SK-N-SH treated with all-trans-retinoic acid at 6 μM for 48 hours (cell line): ENCODE measurements at regions not wholly inside any gene's neighbourhood (a gene's known extent, or its start where the extent isn't known, plus 50 kb on each side); places are given as distances from the start of the nearest gene placed in this dataset.

Experiments used
- ATAC-seq: fragments of 200-7000 bp; cut with Tn5 transposase; 3 replicates; pipeline ENCODE4 v1.9.1; 2020; ENCODE audit warnings: mild to moderate bottlenecking, moderate library complexity
- ARNTL ChIP-seq: fragments of 450-650 bp; formaldehyde crosslinking; IDR thresholded peaks from 2 replicates; pipeline ENCODE4 v1.5.0; 2020; ENCODE audit warnings: low read depth, mild to moderate bottlenecking, moderate library complexity, borderline replicate concordance
- BACH2 ChIP-seq: fragments of 250-450 bp; sonication (Bioruptor Pico); IDR thresholded peaks from 2 replicates; pipeline ENCODE4 v1.9.0; 2021; ENCODE audit warnings: mild to moderate bottlenecking, borderline replicate concordance
- CREB5 ChIP-seq: fragments of 250-450 bp; sonication (Bioruptor Pico); IDR thresholded peaks from 2 replicates; pipeline ENCODE4 v1.5.1; 2020; ENCODE audit warnings: low read depth, mild to moderate bottlenecking, moderate library complexity
- CSRNP3 ChIP-seq: fragments of 250-450 bp; sonication (Bioruptor Pico); IDR thresholded peaks from 2 replicates; pipeline ENCODE4 v1.5.1; 2021; ENCODE audit warnings: mild to moderate bottlenecking, moderate library complexity
- GLIS3 ChIP-seq: fragments of 250-450 bp; sonication (Bioruptor Pico); IDR thresholded peaks from 2 replicates; pipeline ENCODE4 v1.5.0; 2020; ENCODE audit warnings: mild to moderate bottlenecking, moderate library complexity
- ISL1 ChIP-seq: fragments of 250-450 bp; sonication (Bioruptor Pico); IDR thresholded peaks from 2 replicates; pipeline ENCODE4 v2.1.2; 2022; ENCODE audit warnings: mild to moderate bottlenecking, moderate library complexity
- OSR1 ChIP-seq: fragments of 250-450 bp; sonication (Bioruptor Pico); IDR thresholded peaks from 2 replicates; pipeline ENCODE4 v1.8.0; 2022; ENCODE audit warnings: moderate library complexity, mild to moderate bottlenecking, inconsistent platforms
- PATZ1 ChIP-seq: fragments of 250-450 bp; sonication (Bioruptor Pico); IDR thresholded peaks from 2 replicates; pipeline ENCODE4 v1.8.0; 2020; ENCODE audit warnings: mild to moderate bottlenecking, moderate library complexity, borderline replicate concordance
- PPARA ChIP-seq: fragments of 250-450 bp; sonication (Bioruptor Pico); IDR thresholded peaks from 2 replicates; pipeline ENCODE4 v1.5.0; 2020; ENCODE audit warnings: mild to moderate bottlenecking, borderline replicate concordance
- RARB ChIP-seq: fragments of 250-450 bp; sonication (Bioruptor Pico); IDR thresholded peaks from 2 replicates; pipeline ENCODE4 v1.8.0; 2021; ENCODE audit warnings: mild to moderate bottlenecking, moderate library complexity
- SNAI2 ChIP-seq: fragments of 250-450 bp; sonication (Bioruptor Pico); IDR thresholded peaks from 2 replicates; pipeline ENCODE4 v1.5.0; 2020; ENCODE audit warnings: mild to moderate bottlenecking, moderate library complexity
- TOX ChIP-seq: fragments of 250-450 bp; sonication (Bioruptor Pico); IDR thresholded peaks from 2 replicates; pipeline ENCODE4 v1.8.0; 2021; ENCODE audit warnings: mild to moderate bottlenecking, moderate library complexity, borderline replicate concordance
- TSHZ2 ChIP-seq: fragments of 250-450 bp; sonication (Bioruptor Pico); IDR thresholded peaks from 2 replicates; pipeline ENCODE4 v1.5.0; 2020; ENCODE audit warnings: mild to moderate bottlenecking, moderate library complexity
- ZC3H10 ChIP-seq: fragments of 250-450 bp; sonication (Bioruptor Pico); IDR thresholded peaks from 2 replicates; pipeline ENCODE4 v1.5.1; 2021; ENCODE audit warnings: mild to moderate bottlenecking, moderate library complexity
- ZFP30 ChIP-seq: fragments of 450-650 bp; formaldehyde crosslinking; IDR thresholded peaks from 2 replicates; pipeline ENCODE4 v1.5.0; 2022; ENCODE audit warnings: mild to moderate bottlenecking, moderate library complexity
- ZNF565 ChIP-seq: fragments of 450-650 bp; formaldehyde crosslinking; conservative IDR thresholded peaks from 2 replicates; pipeline ENCODE4 v1.5.0; 2020; ENCODE audit warnings: low read depth, mild to moderate bottlenecking, moderate library complexity
- ZNF70 ChIP-seq: fragments of 450-650 bp; formaldehyde crosslinking; IDR thresholded peaks from 2 replicates; pipeline ENCODE4 v1.5.0; 2020; ENCODE audit warnings: mild to moderate bottlenecking, moderate library complexity
- ZNF8 ChIP-seq: fragments of 450-650 bp; formaldehyde crosslinking; IDR thresholded peaks from 2 replicates; pipeline ENCODE4 v1.5.0; 2020; ENCODE audit warnings: mild to moderate bottlenecking, moderate library complexity

GRCh38 chr10:35910234-35910633, 268.1 kb upstream of the FZD8 start:
- ATAC-seq: peak; percentile 42; the same call in 2 of the 3 replicates
- TF ChIP-seq TOX (CRISPR knock-in tag) (no peak), ISL1 (CRISPR knock-in tag) (no peak), OSR1 (CRISPR knock-in tag) (no peak), CREB5 (CRISPR knock-in tag) (no peak), ZC3H10 (no peak), ZNF70 (CRISPR knock-in tag) (no peak), ZFP30 (no peak), GLIS3 (no peak), ZNF8 (no peak), SNAI2 (no peak), CSRNP3 (CRISPR knock-in tag) (no peak), BACH2 (CRISPR knock-in tag) (no peak)
- TF ChIP-seq, all 23 proteins: peak for 0

GRCh38 chr10:35909121-35909720, 267.1 kb upstream of the FZD8 start:
- no peak for TF ChIP-seq GLIS3
- no peak for ATAC-seq

GRCh38 chr10:35908451-35908850, 266.4 kb upstream of the FZD8 start:
- TF ChIP-seq ZNF565 (CRISPR knock-in tag) (no peak), ZC3H10 (no peak), ZNF8 (no peak), OSR1 (CRISPR knock-in tag) (no peak), PPARA (CRISPR knock-in tag) (no peak)
- TF ChIP-seq, all 23 proteins: peak for 0
- ATAC-seq: no peak

GRCh38 chr10:35907548-35907947, 265.5 kb upstream of the FZD8 start:
- no peak for ATAC-seq
- TF ChIP-seq ARNTL (CRISPR knock-in tag) (no peak), TOX (CRISPR knock-in tag) (no peak), CSRNP3 (CRISPR knock-in tag) (no peak), GLIS3 (no peak), RARB (CRISPR knock-in tag) (no peak), TSHZ2 (CRISPR knock-in tag) (no peak), ZNF70 (CRISPR knock-in tag) (no peak), ZC3H10 (no peak), PATZ1 (CRISPR knock-in tag) (no peak), ZFP30 (no peak), BACH2 (CRISPR knock-in tag) (no peak), ZNF565 (CRISPR knock-in tag) (no peak), CREB5 (CRISPR knock-in tag) (no peak), PPARA (CRISPR knock-in tag) (no peak)
